A549 (cell line): ENCODE measurements at regions not wholly inside any gene's neighbourhood (a gene's known extent, or its start where the extent isn't known, plus 50 kb on each side); places are given as distances from the start of the nearest gene placed in this dataset.

Experiments
- ATAC-seq, 2 experiments: fragments of 200-7000 bp in 1 of 2; fragments of >200 bp in 1 of 2; cut with Nextera tagmentation in 1 of 2; cut with Tn5 transposase in 1 of 2; 3 replicates each; pipeline versions ENCODE4 v1.8.0 to v1.9.1; 2018 to 2020; ENCODE audit warnings: mild to moderate bottlenecking in 1 of 2, moderate library complexity in 1 of 2
- CTCF ChIA-PET: fragments of 300-600 bp; sonication (Branson Sonifier 250); formaldehyde crosslinking; extraction: SDS; loops from one replicate; lab custom pipeline; 2021; ENCODE audit warnings: antibody characterized with exemption, inconsistent platforms; lab: Yijun Ruan, JAX
- POLR2A ChIA-PET: fragments of 350-600 bp; formaldehyde crosslinking; extraction: SDS; loops from one replicate; lab custom pipeline; 2021; ENCODE audit warnings: antibody characterized with exemption, inconsistent platforms; lab: Yijun Ruan, JAX
- DNase-seq, 2 experiments: peaks; one replicate each; pipeline versions ENCODE4 v3.0.0 to v3.0.0-alpha.2; 2011 to 2016; ENCODE audit warnings: low read depth in 1 of 2, low spot score in 1 of 2
- FAIRE-seq: peaks from 2 replicates; lab custom pipeline; 2011; peaks lifted over from hg19 to GRCh38; lab: Jason Lieb, UNC
- H3K27ac ChIP-seq, 2 experiments: fragments of >200 bp; sonication (Bioruptor Twin); formaldehyde crosslinking; 3 replicates each; pipeline ENCODE4 v1.5.1; 2016 to 2017
- H3K4me1 ChIP-seq: fragments of >200 bp; sonication (Bioruptor Twin); formaldehyde crosslinking; 3 replicates; pipeline ENCODE4 v1.6.1; 2016
- H3K4me2 ChIP-seq: fragments of >200 bp; sonication (Bioruptor Twin); formaldehyde crosslinking; 3 replicates; pipeline ENCODE4 v1.6.1; 2016
- H3K4me3 ChIP-seq: fragments of >200 bp; sonication (Bioruptor Twin); formaldehyde crosslinking; 3 replicates; pipeline ENCODE4 v1.5.1; 2016
- H3K9me3 ChIP-seq: fragments of >200 bp; sonication (Bioruptor Twin); formaldehyde crosslinking; 3 replicates; pipeline ENCODE4 v1.6.1; 2016
- BHLHE40 ChIP-seq: IDR thresholded peaks from 2 replicates; pipeline ENCODE4 v1.6.1; 2012; ENCODE audit warnings: low read depth, low read length, inconsistent platforms
- CBX2 ChIP-seq: fragments of 200-600 bp; sonication (generic); IDR thresholded peaks from 2 replicates; pipeline ENCODE4 v1.6.1; 2016; ENCODE audit warnings: low read depth, mild to moderate bottlenecking, borderline replicate concordance
- CEBPB ChIP-seq, 2 experiments: fragments of >200 bp in 1 of 2; sonication (Bioruptor Twin) in 1 of 2; formaldehyde crosslinking in 1 of 2; IDR thresholded peaks; 2 replicates each; pipeline ENCODE4 v1.6.1; 2012 to 2016
- CHD2 ChIP-seq: fragments of 150-350 bp; IDR thresholded peaks from 2 replicates; pipeline ENCODE4 v1.6.1; 2014; ENCODE audit warnings: low read length; ENCODE audit not compliant: partially characterized antibody
- CHD4 ChIP-seq: fragments of 200-600 bp; sonication (generic); IDR thresholded peaks from 2 replicates; pipeline ENCODE4 v1.6.1; 2016; ENCODE audit warnings: antibody characterized with exemption, mild to moderate bottlenecking, borderline replicate concordance
- FOSB ChIP-seq: fragments of 250-450 bp; sonication (Bioruptor Pico); IDR thresholded peaks from 2 replicates; pipeline ENCODE4 v1.5.0; 2020; ENCODE audit warnings: mild to moderate bottlenecking, moderate library complexity
- FOXS1 ChIP-seq: fragments of 250-450 bp; sonication (Bioruptor Pico); IDR thresholded peaks from 2 replicates; pipeline ENCODE4 v1.5.0; 2020; ENCODE audit warnings: mild to moderate bottlenecking, moderate library complexity
- HDAC2 ChIP-seq: fragments of 200-600 bp; sonication (generic); IDR thresholded peaks from 2 replicates; pipeline ENCODE4 v1.6.1; 2016
- HEYL ChIP-seq: fragments of 250-450 bp; sonication (Bioruptor Pico); IDR thresholded peaks from 2 replicates; pipeline ENCODE4 v1.8.0; 2021; ENCODE audit warnings: mild to moderate bottlenecking, moderate library complexity
- HOXA7 ChIP-seq: fragments of 250-450 bp; sonication (Bioruptor Pico); IDR thresholded peaks from 2 replicates; pipeline ENCODE4 v1.5.0; 2020; ENCODE audit warnings: mild to moderate bottlenecking, moderate library complexity
- HOXB13 ChIP-seq: fragments of 250-450 bp; sonication (Bioruptor Pico); IDR thresholded peaks from 2 replicates; pipeline ENCODE4 v1.5.0; 2020; ENCODE audit warnings: low read depth, mild to moderate bottlenecking, moderate library complexity
- HOXB5 ChIP-seq: fragments of 250-450 bp; sonication (Bioruptor Pico); IDR thresholded peaks from 2 replicates; pipeline ENCODE4 v1.5.0; 2020; ENCODE audit warnings: mild to moderate bottlenecking, moderate library complexity
- JUN ChIP-seq, 2 experiments: fragments of >200 bp; sonication (Bioruptor Twin); formaldehyde crosslinking; IDR thresholded peaks; 2 replicates in 1 of 2; 3 replicates in 1 of 2; pipeline ENCODE4 v1.6.1; 2016 to 2017
- KDM5A ChIP-seq: fragments of 200-600 bp; sonication (generic); IDR thresholded peaks from 2 replicates; pipeline ENCODE4 v1.6.1; 2016; ENCODE audit warnings: antibody characterized with exemption, mild to moderate bottlenecking
- MAZ ChIP-seq: fragments of 150-350 bp; IDR thresholded peaks from 2 replicates; pipeline ENCODE4 v1.6.1; 2014; ENCODE audit warnings: antibody characterized with exemption, low read depth, low read length, borderline replicate concordance
- NPAS2 ChIP-seq: fragments of 250-450 bp; sonication (Bioruptor Pico); IDR thresholded peaks from 2 replicates; pipeline ENCODE4 v1.8.0; 2022; ENCODE audit warnings: mild to moderate bottlenecking, moderate library complexity, borderline replicate concordance
- NR3C1 ChIP-seq: fragments of >200 bp; sonication (Bioruptor Twin); formaldehyde crosslinking; IDR thresholded peaks from 3 replicates; pipeline ENCODE4 v1.6.1; 2017
- PHF8 ChIP-seq: fragments of 200-600 bp; sonication (generic); IDR thresholded peaks from 2 replicates; pipeline ENCODE4 v1.6.1; 2016; ENCODE audit warnings: low read depth, mild to moderate bottlenecking, antibody characterized with exemption, moderate library complexity, borderline replicate concordance
- POLR2AphosphoS2 ChIP-seq: conservative IDR thresholded peaks from 2 replicates; pipeline ENCODE4 v1.6.1; 2012; ENCODE audit warnings: low read length, improper control_type of control experiment, inconsistent platforms
- RARB ChIP-seq: fragments of 250-450 bp; sonication (Bioruptor Pico); IDR thresholded peaks from 2 replicates; pipeline ENCODE4 v1.8.0; 2021; ENCODE audit warnings: mild to moderate bottlenecking, moderate library complexity
- RFX5 ChIP-seq: fragments of 450-650 bp; IDR thresholded peaks from 2 replicates; pipeline ENCODE4 v1.7.1; 2014; ENCODE audit warnings: antibody characterized with exemption, mild to moderate bottlenecking, moderate library complexity
- SREBF2 ChIP-seq: fragments of 450-650 bp; IDR thresholded peaks from 2 replicates; pipeline ENCODE4 v1.6.1; 2014; ENCODE audit warnings: mild to moderate bottlenecking, moderate library complexity
- TFCP2L1 ChIP-seq: fragments of 250-450 bp; sonication (Bioruptor Pico); IDR thresholded peaks from 2 replicates; pipeline ENCODE4 v1.5.0; 2021; ENCODE audit warnings: mild to moderate bottlenecking
- ZC3H11A ChIP-seq: fragments of 450-650 bp; IDR thresholded peaks from 2 replicates; pipeline ENCODE4 v1.6.1; 2014; ENCODE audit warnings: antibody characterized with exemption, mild to moderate bottlenecking
- ZSCAN20 ChIP-seq: fragments of 250-450 bp; sonication (Bioruptor Pico); IDR thresholded peaks from 2 replicates; pipeline ENCODE4 v1.8.0; 2022; ENCODE audit warnings: mild to moderate bottlenecking, moderate library complexity
- WGBS: methylation state at CpG from one replicate; pipeline ENCODE4 v1.1.6; 2017; ENCODE audit errors: missing lambda C conversion rate; 5-methylcytosine and 5-hydroxymethylcytosine counted together
- TF ChIP-seq, protein P1 (sequence below): fragments of 250-450 bp; sonication (Bioruptor Pico); IDR thresholded peaks from 2 replicates; pipeline ENCODE4 v1.5.0; 2020; ENCODE audit warnings: low read depth, mild to moderate bottlenecking, moderate library complexity
- TF ChIP-seq, protein P2 (sequence below): fragments of >200 bp; sonication (Bioruptor Twin); formaldehyde crosslinking; IDR thresholded peaks from 3 replicates; pipeline ENCODE4 v1.5.1; 2016
- TF ChIP-seq, protein P3 (sequence below): fragments of 250-450 bp; sonication (Bioruptor Pico); IDR thresholded peaks from 2 replicates; pipeline ENCODE4 v1.5.0; 2021; ENCODE audit warnings: mild to moderate bottlenecking, moderate library complexity, borderline replicate concordance
- TF ChIP-seq, protein P4 (sequence below): IDR thresholded peaks from 2 replicates; pipeline ENCODE4 v1.6.1; 2012
- TF ChIP-seq, protein P5 (sequence below): IDR thresholded peaks from 2 replicates; pipeline ENCODE4 v1.6.1; 2012; ENCODE audit warnings: low read depth, borderline replicate concordance

DNA sequence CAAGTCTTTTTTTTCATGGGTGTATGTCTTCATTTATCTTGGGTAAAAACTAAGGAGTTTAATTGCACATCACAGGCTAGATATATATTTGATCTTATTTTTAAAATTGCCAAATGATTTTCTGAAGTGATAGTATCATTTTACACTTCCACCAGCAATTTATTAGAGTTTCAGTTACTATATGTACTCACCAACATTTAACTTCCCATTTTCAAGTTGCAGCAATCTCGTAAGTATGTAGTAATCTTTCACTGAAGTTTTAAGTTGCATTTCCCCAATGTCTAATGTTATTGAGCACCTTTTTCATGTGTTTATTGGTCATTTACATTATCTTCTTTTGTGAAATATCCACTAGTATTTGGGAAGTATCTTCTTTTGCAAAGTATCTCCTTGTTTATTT is 277.4 kb upstream of the CNR1 start (continued):
- TF ChIP-seq ZSCAN20 (CRISPR knock-in tag): no peak
- no peak for TF ChIP-seq PHF8
- TF ChIP-seq ZC3H11A: no peak

DNA sequence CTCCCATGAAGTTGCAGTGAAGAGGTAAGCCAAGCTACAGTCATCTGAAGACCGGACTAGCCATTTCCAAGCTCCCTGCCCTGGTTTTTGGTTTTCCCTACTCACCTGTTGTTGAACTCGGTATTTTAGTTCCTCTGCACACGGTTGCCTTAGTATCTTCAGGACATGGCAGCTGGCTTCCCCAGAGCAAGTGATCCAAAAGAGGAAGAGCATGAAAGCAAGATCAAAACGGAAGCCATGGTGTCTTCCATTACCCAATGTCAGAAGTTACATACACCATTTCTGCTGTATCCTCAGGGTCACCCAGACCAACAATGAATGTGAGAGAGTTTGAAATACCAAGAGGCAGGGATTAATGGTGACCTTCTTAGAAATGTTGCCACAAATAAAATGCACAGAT is 276.6 kb upstream of the CNR1 start:
- WGBS: 27% methylated on average over 4 of the region's 4 CpGs
- FAIRE-seq: no peak
- no peak for DNase-seq
- H3K4me1 ChIP-seq: no peaks in the 10 kb centered on the region
- H3K4me3 ChIP-seq: no peak overlapping the region
- ATAC-seq: no peak
- no peaks in the 10 kb centered on the region for H3K9me3 ChIP-seq
- TF ChIP-seq SREBF2: no peak
- no peak for TF ChIP-seq CEBPB (IDR thresholded peaks at IDR 0.05)
- no peak for TF ChIP-seq HOXA7 (CRISPR knock-in tag)
- no peak for TF ChIP-seq FOXS1
- no peak for TF ChIP-seq TFCP2L1 (CRISPR knock-in tag)
- no peak for TF ChIP-seq KDM5A
- no peak for TF ChIP-seq NR3C1
- no peak for TF ChIP-seq CHD2
- no peak for TF ChIP-seq JUN (IDR thresholded peaks at IDR 0.05)
- no peak for TF ChIP-seq RARB
- no peak for TF ChIP-seq BHLHE40
- TF ChIP-seq, protein P1, sequence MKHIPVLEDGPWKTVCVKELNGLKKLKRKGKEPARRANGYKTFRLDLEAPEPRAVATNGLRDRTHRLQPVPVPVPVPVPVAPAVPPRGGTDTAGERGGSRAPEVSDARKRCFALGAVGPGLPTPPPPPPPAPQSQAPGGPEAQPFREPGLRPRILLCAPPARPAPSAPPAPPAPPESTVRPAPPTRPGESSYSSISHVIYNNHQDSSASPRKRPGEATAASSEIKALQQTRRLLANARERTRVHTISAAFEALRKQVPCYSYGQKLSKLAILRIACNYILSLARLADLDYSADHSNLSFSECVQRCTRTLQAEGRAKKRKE (CRISPR knock-in tag): no peak
- TF ChIP-seq RFX5: no peak
- no peak for TF ChIP-seq FOSB
- TF ChIP-seq HDAC2: no peak
- TF ChIP-seq, protein P2, sequence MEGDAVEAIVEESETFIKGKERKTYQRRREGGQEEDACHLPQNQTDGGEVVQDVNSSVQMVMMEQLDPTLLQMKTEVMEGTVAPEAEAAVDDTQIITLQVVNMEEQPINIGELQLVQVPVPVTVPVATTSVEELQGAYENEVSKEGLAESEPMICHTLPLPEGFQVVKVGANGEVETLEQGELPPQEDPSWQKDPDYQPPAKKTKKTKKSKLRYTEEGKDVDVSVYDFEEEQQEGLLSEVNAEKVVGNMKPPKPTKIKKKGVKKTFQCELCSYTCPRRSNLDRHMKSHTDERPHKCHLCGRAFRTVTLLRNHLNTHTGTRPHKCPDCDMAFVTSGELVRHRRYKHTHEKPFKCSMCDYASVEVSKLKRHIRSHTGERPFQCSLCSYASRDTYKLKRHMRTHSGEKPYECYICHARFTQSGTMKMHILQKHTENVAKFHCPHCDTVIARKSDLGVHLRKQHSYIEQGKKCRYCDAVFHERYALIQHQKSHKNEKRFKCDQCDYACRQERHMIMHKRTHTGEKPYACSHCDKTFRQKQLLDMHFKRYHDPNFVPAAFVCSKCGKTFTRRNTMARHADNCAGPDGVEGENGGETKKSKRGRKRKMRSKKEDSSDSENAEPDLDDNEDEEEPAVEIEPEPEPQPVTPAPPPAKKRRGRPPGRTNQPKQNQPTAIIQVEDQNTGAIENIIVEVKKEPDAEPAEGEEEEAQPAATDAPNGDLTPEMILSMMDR: no peak
- no peak for TF ChIP-seq CHD4
- TF ChIP-seq HOXB13 (CRISPR knock-in tag): no peak
- TF ChIP-seq, protein P3, sequence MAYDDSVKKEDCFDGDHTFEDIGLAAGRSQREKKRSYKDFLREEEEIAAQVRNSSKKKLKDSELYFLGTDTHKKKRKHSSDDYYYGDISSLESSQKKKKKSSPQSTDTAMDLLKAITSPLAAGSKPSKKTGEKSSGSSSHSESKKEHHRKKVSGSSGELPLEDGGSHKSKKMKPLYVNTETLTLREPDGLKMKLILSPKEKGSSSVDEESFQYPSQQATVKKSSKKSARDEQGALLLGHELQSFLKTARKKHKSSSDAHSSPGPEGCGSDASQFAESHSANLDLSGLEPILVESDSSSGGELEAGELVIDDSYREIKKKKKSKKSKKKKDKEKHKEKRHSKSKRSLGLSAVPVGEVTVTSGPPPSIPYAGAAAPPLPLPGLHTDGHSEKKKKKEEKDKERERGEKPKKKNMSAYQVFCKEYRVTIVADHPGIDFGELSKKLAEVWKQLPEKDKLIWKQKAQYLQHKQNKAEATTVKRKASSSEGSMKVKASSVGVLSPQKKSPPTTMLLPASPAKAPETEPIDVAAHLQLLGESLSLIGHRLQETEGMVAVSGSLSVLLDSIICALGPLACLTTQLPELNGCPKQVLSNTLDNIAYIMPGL: no peak
- no peak for TF ChIP-seq MAZ
- ChIA-PET CTCF (no interaction called here), POLR2A (no interaction called here)
- no peak overlapping the region for H3K4me2 ChIP-seq
- H3K27ac ChIP-seq: no peak overlapping the region

DNA sequence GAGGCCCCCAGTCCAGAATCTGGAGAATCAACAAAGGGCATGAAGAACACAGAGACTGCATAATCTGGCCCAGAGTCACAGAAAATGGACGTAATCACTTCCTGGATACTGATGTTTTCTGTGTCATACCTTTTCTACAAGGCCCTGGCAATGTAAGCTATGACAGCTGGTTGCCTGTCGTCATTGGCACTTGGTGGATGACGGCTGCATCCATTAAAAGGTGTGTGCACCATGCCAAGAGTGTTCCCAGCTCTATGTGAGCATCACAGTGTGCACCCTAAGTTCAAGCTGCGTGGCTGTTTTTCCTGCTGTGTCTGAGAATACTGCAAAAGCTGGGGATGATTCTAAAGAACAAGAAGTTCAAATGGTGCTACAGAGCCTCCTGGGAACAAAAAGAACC is 275.2 kb upstream of the CNR1 start:
- 30% methylated on average over 4 of the region's 4 CpGs for WGBS
- FAIRE-seq (no peak), ATAC-seq (no peak), DNase-seq (no peak)
- ChIA-PET POLR2A (no interaction called here), CTCF (no interaction called here)
- H3K9me3 ChIP-seq: no peaks in the 10 kb centered on the region
- no peak overlapping the region for H3K4me2 ChIP-seq
- H3K4me1 ChIP-seq: no peaks in the 10 kb centered on the region
- H3K27ac ChIP-seq: no peak overlapping the region
- no peak overlapping the region for H3K4me3 ChIP-seq
- TF ChIP-seq, protein P4, sequence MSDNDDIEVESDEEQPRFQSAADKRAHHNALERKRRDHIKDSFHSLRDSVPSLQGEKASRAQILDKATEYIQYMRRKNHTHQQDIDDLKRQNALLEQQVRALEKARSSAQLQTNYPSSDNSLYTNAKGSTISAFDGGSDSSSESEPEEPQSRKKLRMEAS: no peak
- TF ChIP-seq HOXB5 (CRISPR knock-in tag) (no peak), NPAS2 (CRISPR knock-in tag) (no peak), TFCP2L1 (CRISPR knock-in tag) (no peak), MAZ (no peak), HEYL (CRISPR knock-in tag) (no peak), POLR2AphosphoS2 (no peak), CBX2 (no peak)
- TF ChIP-seq, protein P3: no peak
- TF ChIP-seq, protein P5, sequence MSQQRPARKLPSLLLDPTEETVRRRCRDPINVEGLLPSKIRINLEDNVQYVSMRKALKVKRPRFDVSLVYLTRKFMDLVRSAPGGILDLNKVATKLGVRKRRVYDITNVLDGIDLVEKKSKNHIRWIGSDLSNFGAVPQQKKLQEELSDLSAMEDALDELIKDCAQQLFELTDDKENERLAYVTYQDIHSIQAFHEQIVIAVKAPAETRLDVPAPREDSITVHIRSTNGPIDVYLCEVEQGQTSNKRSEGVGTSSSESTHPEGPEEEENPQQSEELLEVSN: no peak
